GM12892 (cell line): ENCODE measurements at regions not wholly inside any gene's neighbourhood (a gene's known extent, or its start where the extent isn't known, plus 50 kb on each side); places are given as distances from the start of the nearest gene placed in this dataset.

Experiments used
- POLR2A ChIP-seq: IDR thresholded peaks from 2 replicates; pipeline ENCODE4 v1.6.1; 2011; ENCODE audit warnings: low read depth, low read length, control low read depth
- POLR2AphosphoS5 ChIP-seq: IDR thresholded peaks from 2 replicates; pipeline ENCODE4 v1.6.1; 2011; ENCODE audit warnings: low read depth, low read length, control low read depth

DNA sequence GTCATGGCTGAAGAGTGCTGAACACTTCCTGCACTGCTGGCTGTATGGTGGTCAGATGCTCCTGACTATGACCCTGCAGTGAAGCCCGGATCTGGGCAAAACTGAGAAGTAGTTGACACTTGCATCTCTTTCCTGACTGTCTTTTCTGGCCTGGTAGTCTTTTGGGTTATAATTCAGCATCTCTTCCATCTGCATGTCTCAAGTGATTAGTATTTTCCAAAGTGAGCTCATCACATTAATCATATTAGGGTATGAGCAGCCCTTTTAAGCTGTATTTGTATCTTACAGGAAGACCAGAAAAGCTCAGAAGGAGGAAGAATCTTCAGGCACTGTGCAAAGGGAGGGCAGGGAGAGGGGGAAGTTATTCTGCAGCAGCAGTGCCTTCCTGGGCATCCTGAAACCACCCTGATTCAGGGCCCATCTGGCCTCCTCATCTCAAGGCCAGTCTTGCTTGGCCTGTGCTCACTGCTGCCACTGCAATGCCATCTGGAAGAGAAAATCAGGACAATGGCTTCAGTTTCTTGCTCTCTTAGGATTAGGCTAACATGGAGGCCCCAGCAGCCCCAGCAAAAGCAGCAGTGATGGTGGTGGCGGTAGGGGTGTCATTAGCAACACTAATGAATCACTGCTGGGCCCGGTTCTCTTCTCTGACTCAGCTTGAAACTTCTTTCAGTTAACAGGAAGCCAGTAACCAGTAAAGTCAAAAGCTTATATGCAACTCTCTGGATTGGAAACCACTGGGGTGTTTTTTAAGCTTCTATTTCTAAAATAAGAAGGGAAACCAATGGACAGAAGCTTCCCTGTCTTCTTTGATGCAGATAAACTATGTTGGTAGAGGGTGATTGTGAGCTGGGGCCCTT lies 63.3 kb upstream of the WDR26 start:
- TF ChIP-seq POLR2AphosphoS5 (no peak; the same call in 1 of the 2 replicates), POLR2A (no peak; the same call in 1 of the 2 replicates)
